Right atrium auricular region (tissue), 2 donors: ENCODE measurements at regions not wholly inside any gene's neighbourhood (a gene's known extent, or its start where the extent isn't known, plus 50 kb on each side); places are given as distances from the start of the nearest gene placed in this dataset.

ENCODE experiments used
- DNase-seq: peaks from one replicate; pipeline ENCODE4 v3.0.0-alpha.2; 2019; ENCODE audit warnings: low spot score
- H3K27ac ChIP-seq, 2 donors: fragments of 200-600 bp; sonication (generic); 1 replicate in 1 of 2; 2 replicates in 1 of 2; pipeline ENCODE4 v1.5.1; 2016 to 2019
- H3K27me3 ChIP-seq, 2 donors: fragments of 200-600 bp; sonication (generic); one replicate each; pipeline versions ENCODE4 v1.5.1 to v1.6.0; 2017 to 2019
- H3K36me3 ChIP-seq: fragments of 200-600 bp; sonication (generic); one replicate; pipeline ENCODE4 v1.5.1; 2016
- H3K4me1 ChIP-seq, 2 donors: fragments of 200-600 bp; sonication (generic); one replicate each; pipeline versions ENCODE4 v1.5.1 to v1.6.0; 2017 to 2019
- H3K4me3 ChIP-seq, 2 donors: fragments of 200-600 bp; sonication (generic); 1 replicate in 1 of 2; 2 replicates in 1 of 2; pipeline ENCODE4 v1.5.1; 2017 to 2019; ENCODE audit warnings: mild to moderate bottlenecking in 1 of 2, moderate library complexity in 1 of 2
- H3K9me3 ChIP-seq, 2 donors: fragments of 200-600 bp; sonication (generic); one replicate each; pipeline ENCODE4 v1.5.1; 2019
- TF ChIP-seq, protein P1 (sequence below), 2 donors: fragments of 200-600 bp; sonication (generic); IDR thresholded peaks; one replicate each; pipeline ENCODE4 v1.5.1; 2019; ENCODE audit warnings: antibody characterized with exemption in 2 of 2

DNA sequence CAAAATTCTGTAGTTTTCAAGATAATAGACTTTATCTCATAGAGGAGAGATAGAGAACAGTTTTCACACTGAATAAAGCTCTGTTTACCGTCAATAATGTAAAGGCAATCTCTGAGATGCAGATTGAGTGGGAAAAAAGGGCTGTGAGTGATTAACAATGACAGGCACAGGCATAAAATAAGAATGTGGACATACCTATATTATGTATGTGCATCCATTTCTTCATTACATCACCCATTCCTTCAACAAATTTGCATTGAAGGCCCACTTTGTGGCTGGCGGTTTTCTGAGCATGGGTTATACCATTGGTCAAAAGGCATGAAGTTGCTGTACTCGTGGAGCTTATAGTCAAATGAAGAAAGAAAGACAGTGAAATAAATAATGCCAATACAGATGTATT, 1431.0 kb downstream of the AACS start:
- Histone ChIP-seq H3K36me3 (no peaks in the 10 kb centered on the region), H3K9me3 (no peaks in the 10 kb centered on the region), H3K27me3 (no peaks in the 10 kb centered on the region)

DNA sequence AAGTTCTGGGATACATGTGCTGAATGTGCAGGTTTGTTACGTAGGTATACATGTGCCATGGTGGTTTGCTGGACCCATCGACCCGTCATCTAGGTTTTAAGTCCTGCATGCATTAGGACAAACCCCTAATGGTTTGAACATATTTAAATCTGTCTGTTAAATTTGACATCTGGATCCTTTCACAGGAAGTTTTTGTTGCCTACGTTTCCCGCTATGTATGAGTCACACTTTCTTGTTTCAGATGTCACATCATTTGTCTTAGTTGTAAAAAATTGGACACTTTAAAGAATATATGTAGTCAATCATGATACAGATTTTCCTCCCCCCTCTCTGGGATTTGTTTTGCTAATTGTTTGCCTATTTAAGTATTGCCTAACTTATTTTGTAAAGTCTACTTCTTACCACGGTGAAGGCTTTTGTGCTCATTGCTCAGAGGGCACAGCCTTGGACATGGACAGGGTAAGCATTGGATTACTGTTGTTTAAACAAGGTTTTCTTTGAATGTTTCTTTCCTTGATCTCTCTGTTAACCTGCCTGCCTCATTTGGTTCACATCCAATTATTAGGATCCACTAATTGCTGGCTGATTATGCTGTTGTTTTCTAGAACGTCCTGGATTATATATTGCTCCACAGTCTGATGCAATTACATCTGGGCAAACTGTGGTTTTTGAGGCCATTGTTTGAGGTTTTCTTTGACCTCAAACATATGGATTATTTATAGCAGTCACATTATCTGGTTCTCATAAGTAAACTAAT, 1441.4 kb downstream of the AACS start:
- Histone ChIP-seq H3K36me3 (no peaks in the 10 kb centered on the region), H3K27me3 (no peaks in the 10 kb centered on the region), H3K9me3 (peaks cover 0 to 20% of the 10 kb centered on the region in 2 donors), H3K27ac (no peak overlapping the region), H3K4me3 (no peak overlapping the region), H3K4me1 (no peaks in the 10 kb centered on the region)
- TF ChIP-seq, protein P1, sequence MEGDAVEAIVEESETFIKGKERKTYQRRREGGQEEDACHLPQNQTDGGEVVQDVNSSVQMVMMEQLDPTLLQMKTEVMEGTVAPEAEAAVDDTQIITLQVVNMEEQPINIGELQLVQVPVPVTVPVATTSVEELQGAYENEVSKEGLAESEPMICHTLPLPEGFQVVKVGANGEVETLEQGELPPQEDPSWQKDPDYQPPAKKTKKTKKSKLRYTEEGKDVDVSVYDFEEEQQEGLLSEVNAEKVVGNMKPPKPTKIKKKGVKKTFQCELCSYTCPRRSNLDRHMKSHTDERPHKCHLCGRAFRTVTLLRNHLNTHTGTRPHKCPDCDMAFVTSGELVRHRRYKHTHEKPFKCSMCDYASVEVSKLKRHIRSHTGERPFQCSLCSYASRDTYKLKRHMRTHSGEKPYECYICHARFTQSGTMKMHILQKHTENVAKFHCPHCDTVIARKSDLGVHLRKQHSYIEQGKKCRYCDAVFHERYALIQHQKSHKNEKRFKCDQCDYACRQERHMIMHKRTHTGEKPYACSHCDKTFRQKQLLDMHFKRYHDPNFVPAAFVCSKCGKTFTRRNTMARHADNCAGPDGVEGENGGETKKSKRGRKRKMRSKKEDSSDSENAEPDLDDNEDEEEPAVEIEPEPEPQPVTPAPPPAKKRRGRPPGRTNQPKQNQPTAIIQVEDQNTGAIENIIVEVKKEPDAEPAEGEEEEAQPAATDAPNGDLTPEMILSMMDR (IDR thresholded peaks at IDR 0.05): no peak
- no peak for DNase-seq

More for the DNA sequence above, 1431.0 kb downstream of the AACS start:
- TF ChIP-seq, protein P1 (IDR thresholded peaks at IDR 0.05): no peak
- no peak overlapping the region for H3K4me3 ChIP-seq
- no peak for DNase-seq
- H3K4me1 ChIP-seq: no peaks in the 10 kb centered on the region
- no peak overlapping the region for H3K27ac ChIP-seq

DNA sequence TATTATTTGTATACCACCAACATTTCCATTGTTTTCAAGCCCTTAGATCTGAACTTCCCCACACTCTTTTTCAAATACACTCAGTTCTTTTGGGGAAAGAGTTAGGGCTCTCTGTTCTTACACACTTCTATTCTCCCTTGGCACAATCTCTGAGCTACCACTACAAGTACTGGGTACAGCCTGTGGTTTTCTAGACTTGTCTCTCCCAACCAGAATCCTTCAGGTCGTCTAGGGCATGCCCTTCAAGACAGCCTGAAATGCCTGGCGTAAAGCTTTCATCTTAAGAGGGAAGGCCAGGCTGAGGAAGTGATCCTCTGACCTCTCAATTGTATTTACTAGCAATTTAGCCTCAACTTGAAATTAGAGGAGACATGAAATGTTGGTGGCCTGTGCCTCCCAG, 1442.0 kb downstream of the AACS start:
- Histone ChIP-seq H3K9me3 (peaks cover 0 to 20% of the 10 kb centered on the region in 2 donors), H3K4me1 (no peaks in the 10 kb centered on the region), H3K27me3 (no peaks in the 10 kb centered on the region), H3K4me3 (no peak overlapping the region), H3K27ac (no peak overlapping the region), H3K36me3 (no peaks in the 10 kb centered on the region)
- TF ChIP-seq, protein P1 (IDR thresholded peaks at IDR 0.05): no peak
- no peak for DNase-seq

DNA sequence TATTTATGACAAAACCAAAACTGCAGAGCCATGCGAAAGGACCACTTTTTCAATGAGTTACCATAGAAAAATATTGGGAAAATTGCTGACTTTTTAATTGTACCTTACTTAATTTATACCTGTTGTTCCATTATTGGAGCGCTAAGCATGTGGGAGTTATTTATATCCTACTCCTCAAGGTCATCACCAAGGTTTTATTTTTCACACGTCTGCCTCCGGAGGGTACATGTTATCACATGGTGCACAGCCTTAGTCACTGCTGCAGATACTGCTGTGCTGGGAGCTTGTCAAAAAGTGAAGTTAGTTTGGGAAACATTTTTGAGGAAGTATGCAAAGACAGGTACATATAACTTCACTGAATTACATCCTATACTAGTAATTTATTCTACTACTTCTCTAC, 1444.3 kb downstream of the AACS start:
- H3K4me3 ChIP-seq: no peak overlapping the region
- H3K36me3 ChIP-seq: no peaks in the 10 kb centered on the region
- TF ChIP-seq, protein P1 (IDR thresholded peaks at IDR 0.05): no peak
- no peaks in the 10 kb centered on the region for H3K27me3 ChIP-seq
- no peaks in the 10 kb centered on the region for H3K4me1 ChIP-seq
- no peak overlapping the region for H3K27ac ChIP-seq
- DNase-seq: no peak
- peaks cover 0 to 20% of the 10 kb centered on the region in 2 donors for H3K9me3 ChIP-seq

DNA sequence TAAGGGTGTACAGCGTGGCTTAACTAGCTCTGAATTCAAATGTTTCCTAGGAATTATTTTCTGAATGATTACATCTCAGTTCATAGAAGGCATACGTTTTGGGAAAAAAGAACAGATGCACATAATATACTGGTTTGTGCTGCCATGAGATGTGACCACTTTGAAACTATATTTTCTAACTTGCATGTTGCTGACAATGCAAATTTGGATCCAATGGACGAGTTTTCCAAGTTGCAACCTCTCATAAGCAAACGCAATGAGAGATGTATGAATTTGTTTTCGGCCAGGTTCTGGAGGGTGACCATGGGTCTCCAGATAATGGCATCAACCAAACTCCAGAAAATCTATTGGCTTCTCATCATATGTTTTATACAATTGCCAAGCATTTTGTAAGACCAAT, 1445.4 kb downstream of the AACS start:
- H3K36me3 ChIP-seq: no peaks in the 10 kb centered on the region
- no peak overlapping the region for H3K27ac ChIP-seq
- DNase-seq: no peak
- TF ChIP-seq, protein P1 (IDR thresholded peaks at IDR 0.05): no peak
- H3K4me3 ChIP-seq: no peak overlapping the region
- H3K27me3 ChIP-seq: no peaks in the 10 kb centered on the region
- H3K9me3 ChIP-seq: peaks cover 0 to 14% of the 10 kb centered on the region in 2 donors
- H3K4me1 ChIP-seq: no peaks in the 10 kb centered on the region
